ENCODE measurements at regions not wholly inside any gene's neighbourhood (a gene's known extent, or its start where the extent isn't known, plus 50 kb on each side); places are given as distances from the start of the nearest gene placed in this dataset.

DNA sequence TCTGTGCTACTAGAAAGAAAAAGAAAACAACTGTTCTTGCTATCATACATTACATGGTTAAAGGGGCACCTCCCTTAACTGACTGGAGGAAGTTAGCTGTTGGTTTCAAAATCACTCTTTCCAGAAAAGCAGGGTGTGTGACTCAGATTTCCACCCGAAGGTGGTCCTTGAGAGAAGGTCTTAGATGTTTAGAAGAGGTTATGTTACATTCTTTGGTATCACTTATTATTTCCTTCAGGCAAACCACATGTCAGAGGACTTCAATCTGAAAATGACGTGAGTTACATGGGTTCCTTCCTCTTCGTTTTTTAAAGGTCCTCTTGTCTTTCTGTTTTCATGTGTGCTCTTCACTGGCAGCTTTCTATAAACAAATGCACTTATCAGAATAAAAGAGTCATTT, 307.9 kb upstream of the CBLB start:
- TF ChIP-seq, protein P1, sequence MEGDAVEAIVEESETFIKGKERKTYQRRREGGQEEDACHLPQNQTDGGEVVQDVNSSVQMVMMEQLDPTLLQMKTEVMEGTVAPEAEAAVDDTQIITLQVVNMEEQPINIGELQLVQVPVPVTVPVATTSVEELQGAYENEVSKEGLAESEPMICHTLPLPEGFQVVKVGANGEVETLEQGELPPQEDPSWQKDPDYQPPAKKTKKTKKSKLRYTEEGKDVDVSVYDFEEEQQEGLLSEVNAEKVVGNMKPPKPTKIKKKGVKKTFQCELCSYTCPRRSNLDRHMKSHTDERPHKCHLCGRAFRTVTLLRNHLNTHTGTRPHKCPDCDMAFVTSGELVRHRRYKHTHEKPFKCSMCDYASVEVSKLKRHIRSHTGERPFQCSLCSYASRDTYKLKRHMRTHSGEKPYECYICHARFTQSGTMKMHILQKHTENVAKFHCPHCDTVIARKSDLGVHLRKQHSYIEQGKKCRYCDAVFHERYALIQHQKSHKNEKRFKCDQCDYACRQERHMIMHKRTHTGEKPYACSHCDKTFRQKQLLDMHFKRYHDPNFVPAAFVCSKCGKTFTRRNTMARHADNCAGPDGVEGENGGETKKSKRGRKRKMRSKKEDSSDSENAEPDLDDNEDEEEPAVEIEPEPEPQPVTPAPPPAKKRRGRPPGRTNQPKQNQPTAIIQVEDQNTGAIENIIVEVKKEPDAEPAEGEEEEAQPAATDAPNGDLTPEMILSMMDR (conservative IDR thresholded peaks at IDR 0.05; ENCODE audit: low read length) = no peak
- TF ChIP-seq EZH2phosphoT487 (IDR thresholded peaks at IDR 0.05; ENCODE audit: borderline replicate concordance) = no peak
